ENCODE measurements at regions not wholly inside any gene's neighbourhood (a gene's known extent, or its start where the extent isn't known, plus 50 kb on each side); places are given as distances from the start of the nearest gene placed in this dataset.

- H3K9me2 ChIP-seq (replicated peaks; ENCODE audit: insufficient read depth, low read length): 0 out of 2 replicates have a peak, but pooled peaks cover 3% of the 10 kb centered on the region
- no peaks in the 10 kb centered on the region for H3K36me3 ChIP-seq (ENCODE audit: insufficient read depth, low read length)
- no peaks in the 10 kb centered on the region for H3K4me1 ChIP-seq (ENCODE audit: low read length)
- H3K9me3 ChIP-seq (ENCODE audit: low read length): no peaks in the 10 kb centered on the region
- DNase-seq: no peak
- no peak overlapping the region for H3K4me2 ChIP-seq (ENCODE audit: low read depth, low read length, poor library complexity, severe bottlenecking)
- H3K79me2 ChIP-seq (ENCODE audit: low read length): no peaks in the 10 kb centered on the region
- no peak overlapping the region for H3K27ac ChIP-seq (ENCODE audit: low read length)
- peaks cover 3% of the 10 kb centered on the region; the same call in 1 of the 2 replicates for H3K27me3 ChIP-seq (ENCODE audit: low read length)
- no peaks in the 10 kb centered on the region for H4K20me1 ChIP-seq (ENCODE audit: insufficient read depth, low read depth, low read length)
- H3K4me3 ChIP-seq (ENCODE audit: low read length): no peak overlapping the region
- H3K9ac ChIP-seq (ENCODE audit: low read length): no peak overlapping the region
- H2AFZ ChIP-seq (ENCODE audit: low read length): no peak overlapping the region
Measured at GRCh38 chrX:13169684-13170083, 125.3 kb upstream of the FAM9C start.

DNA sequence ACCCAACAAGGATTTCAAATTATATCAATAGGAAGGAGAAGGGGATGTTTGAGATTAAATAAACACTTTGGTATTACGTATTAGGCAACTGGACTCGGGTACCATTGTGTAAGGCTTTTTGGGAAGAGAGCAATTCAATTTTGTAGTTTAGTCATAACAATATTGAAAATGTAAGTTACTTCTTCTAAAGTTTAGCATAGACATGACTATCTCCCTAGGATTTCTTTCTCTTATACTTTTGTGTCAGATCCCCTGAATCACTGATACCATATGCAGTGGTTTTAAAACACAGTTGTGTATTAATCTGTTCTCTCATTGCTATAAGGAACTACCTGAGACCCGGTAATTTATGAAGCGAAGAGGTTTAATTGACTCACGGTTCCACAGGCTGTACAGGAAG lies 123.8 kb upstream of the FAM9C start:
- no peak overlapping the region for H2AFZ ChIP-seq (ENCODE audit: low read length)
- no peak overlapping the region for H3K4me2 ChIP-seq (ENCODE audit: low read depth, low read length, poor library complexity, severe bottlenecking)
- H3K36me3 ChIP-seq (ENCODE audit: insufficient read depth, low read length): no peaks in the 10 kb centered on the region
- DNase-seq: no peak
- H3K9me2 ChIP-seq (replicated peaks; ENCODE audit: insufficient read depth, low read length): 0 out of 2 replicates have a peak, but pooled peaks cover 3% of the 10 kb centered on the region
- H3K27me3 ChIP-seq (ENCODE audit: low read length): peaks cover 3% of the 10 kb centered on the region; the same call in 1 of the 2 replicates
- no peaks in the 10 kb centered on the region for H3K4me1 ChIP-seq (ENCODE audit: low read length)
- no peak overlapping the region for H3K9ac ChIP-seq (ENCODE audit: low read length)
- H3K4me3 ChIP-seq (ENCODE audit: low read length): no peak overlapping the region
- H4K20me1 ChIP-seq (ENCODE audit: insufficient read depth, low read depth, low read length): no peaks in the 10 kb centered on the region
- H3K79me2 ChIP-seq (ENCODE audit: low read length): no peaks in the 10 kb centered on the region
- no peaks in the 10 kb centered on the region for H3K9me3 ChIP-seq (ENCODE audit: low read length)
- no peak overlapping the region for H3K27ac ChIP-seq (ENCODE audit: low read length)

- Histone ChIP-seq H3K4me1 (ENCODE audit: low read length) (no peaks in the 10 kb centered on the region), H3K9ac (ENCODE audit: low read length) (no peak overlapping the region), H3K27me3 (ENCODE audit: low read length) (peaks cover 3% of the 10 kb centered on the region; the same call in 1 of the 2 replicates), H3K9me2 (replicated peaks; ENCODE audit: insufficient read depth, low read length) (0 out of 2 replicates have a peak, but pooled peaks cover 3% of the 10 kb centered on the region), H3K79me2 (ENCODE audit: low read length) (no peaks in the 10 kb centered on the region), H3K27ac (ENCODE audit: low read length) (no peak overlapping the region), H3K4me3 (ENCODE audit: low read length) (no peak overlapping the region), H3K4me2 (ENCODE audit: low read depth, low read length, poor library complexity, severe bottlenecking) (no peak overlapping the region), H3K9me3 (ENCODE audit: low read length) (no peaks in the 10 kb centered on the region), H3K36me3 (ENCODE audit: insufficient read depth, low read length) (no peaks in the 10 kb centered on the region), H4K20me1 (ENCODE audit: insufficient read depth, low read depth, low read length) (no peaks in the 10 kb centered on the region), H2AFZ (ENCODE audit: low read length) (no peak overlapping the region)
- DNase-seq: no peak
Measured at GRCh38 chrX:13167481-13168231, 123.2 kb upstream of the FAM9C start.

DNA sequence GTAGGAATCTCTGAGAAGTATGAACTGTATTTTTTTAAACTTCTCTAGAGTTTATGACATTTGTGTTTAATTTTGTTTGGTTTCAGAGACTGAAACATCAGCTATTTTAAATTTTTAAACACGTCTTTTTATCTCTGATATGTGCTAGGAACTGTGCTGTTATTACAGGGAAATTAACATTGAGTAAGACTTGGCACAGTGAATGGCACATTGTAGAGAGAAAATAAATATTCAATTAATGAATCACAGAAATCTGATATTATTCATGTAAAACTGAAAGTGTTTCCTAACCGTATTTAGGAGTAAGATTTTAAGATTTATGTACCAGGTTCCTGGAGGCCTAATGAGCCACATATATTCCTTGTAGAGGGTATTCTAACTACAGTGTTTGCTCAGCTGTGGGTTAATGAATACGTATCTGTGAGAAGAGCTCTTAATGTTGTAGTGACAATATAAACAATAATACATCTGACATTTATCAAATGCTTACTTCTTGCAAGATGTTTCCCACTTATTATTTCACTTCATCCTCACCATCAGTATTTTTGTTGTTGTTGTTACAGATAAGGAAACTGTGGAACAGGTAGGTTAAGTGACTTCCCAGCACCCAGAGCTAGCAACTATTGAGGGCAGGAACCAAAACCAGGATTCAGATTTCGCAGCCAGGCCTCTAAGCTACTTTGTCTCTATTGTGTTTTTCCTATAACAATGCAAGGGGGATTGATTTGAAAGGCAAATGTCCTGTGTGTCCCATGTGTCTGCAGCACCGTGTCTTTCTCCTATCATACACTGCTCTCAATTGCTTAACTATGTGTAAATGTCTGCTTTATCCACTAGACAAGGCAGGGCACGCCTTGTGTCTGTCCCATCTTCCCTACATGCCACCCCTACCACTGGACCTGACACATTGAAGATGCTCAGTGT lies 121.1 kb upstream of the FAM9C start:
- no peaks in the 10 kb centered on the region for H4K20me1 ChIP-seq (ENCODE audit: insufficient read depth, low read depth, low read length)
- no peak overlapping the region for H3K27ac ChIP-seq (ENCODE audit: low read length)
- H3K27me3 ChIP-seq (ENCODE audit: low read length): peaks cover 3% of the 10 kb centered on the region; the same call in 1 of the 2 replicates
- no peak overlapping the region for H3K4me2 ChIP-seq (ENCODE audit: low read depth, low read length, poor library complexity, severe bottlenecking)
- H3K9ac ChIP-seq (ENCODE audit: low read length): no peak overlapping the region
- H2AFZ ChIP-seq (ENCODE audit: low read length): no peak overlapping the region
- 0 out of 2 replicates have a peak, but pooled peaks cover 3% of the 10 kb centered on the region for H3K9me2 ChIP-seq (replicated peaks; ENCODE audit: insufficient read depth, low read length)
- no peaks in the 10 kb centered on the region for H3K79me2 ChIP-seq (ENCODE audit: low read length)
- no peak overlapping the region for H3K4me3 ChIP-seq (ENCODE audit: low read length)
- no peaks in the 10 kb centered on the region for H3K9me3 ChIP-seq (ENCODE audit: low read length)
- H3K36me3 ChIP-seq (ENCODE audit: insufficient read depth, low read length): no peaks in the 10 kb centered on the region
- no peaks in the 10 kb centered on the region for H3K4me1 ChIP-seq (ENCODE audit: low read length)
- DNase-seq: no peak

- Histone ChIP-seq H3K27me3 (ENCODE audit: low read length) (peaks cover 3% of the 10 kb centered on the region; the same call in 1 of the 2 replicates), H3K9me2 (replicated peaks; ENCODE audit: insufficient read depth, low read length) (0 out of 2 replicates have a peak, but pooled peaks cover 3% of the 10 kb centered on the region), H3K36me3 (ENCODE audit: insufficient read depth, low read length) (no peaks in the 10 kb centered on the region), H3K9ac (ENCODE audit: low read length) (no peak overlapping the region), H3K9me3 (ENCODE audit: low read length) (no peaks in the 10 kb centered on the region), H2AFZ (ENCODE audit: low read length) (no peak overlapping the region), H4K20me1 (ENCODE audit: insufficient read depth, low read depth, low read length) (no peaks in the 10 kb centered on the region), H3K4me3 (ENCODE audit: low read length) (no peak overlapping the region), H3K79me2 (ENCODE audit: low read length) (no peaks in the 10 kb centered on the region), H3K4me2 (ENCODE audit: low read depth, low read length, poor library complexity, severe bottlenecking) (no peak overlapping the region), H3K4me1 (ENCODE audit: low read length) (no peaks in the 10 kb centered on the region), H3K27ac (ENCODE audit: low read length) (no peak overlapping the region)
- no peak for DNase-seq
Measured at GRCh38 chrX:13164611-13165010, 120.2 kb upstream of the FAM9C start.

GRCh38 chrX:13162772-13163410 lies 118.5 kb upstream of the FAM9C start:
- Histone ChIP-seq H2AFZ (ENCODE audit: low read length) (no peak overlapping the region), H3K4me1 (ENCODE audit: low read length) (no peaks in the 10 kb centered on the region), H3K79me2 (ENCODE audit: low read length) (no peaks in the 10 kb centered on the region), H4K20me1 (ENCODE audit: insufficient read depth, low read depth, low read length) (no peaks in the 10 kb centered on the region), H3K9me3 (ENCODE audit: low read length) (no peaks in the 10 kb centered on the region), H3K9ac (ENCODE audit: low read length) (no peak overlapping the region), H3K36me3 (ENCODE audit: insufficient read depth, low read length) (no peaks in the 10 kb centered on the region), H3K4me2 (ENCODE audit: low read depth, low read length, poor library complexity, severe bottlenecking) (no peak overlapping the region), H3K27ac (ENCODE audit: low read length) (no peak overlapping the region), H3K4me3 (ENCODE audit: low read length) (no peak overlapping the region), H3K27me3 (ENCODE audit: low read length) (no peaks in the 10 kb centered on the region), H3K9me2 (replicated peaks; ENCODE audit: insufficient read depth, low read length) (no peaks in the 10 kb centered on the region)
- no peak for DNase-seq

- Histone ChIP-seq H4K20me1 (ENCODE audit: insufficient read depth, low read depth, low read length) (no peaks in the 10 kb centered on the region), H3K4me3 (ENCODE audit: low read length) (no peak overlapping the region), H3K4me1 (ENCODE audit: low read length) (no peaks in the 10 kb centered on the region), H3K9ac (ENCODE audit: low read length) (no peak overlapping the region), H3K79me2 (ENCODE audit: low read length) (no peaks in the 10 kb centered on the region), H3K4me2 (ENCODE audit: low read depth, low read length, poor library complexity, severe bottlenecking) (no peak overlapping the region), H3K9me2 (replicated peaks; ENCODE audit: insufficient read depth, low read length) (no peaks in the 10 kb centered on the region), H3K9me3 (ENCODE audit: low read length) (no peaks in the 10 kb centered on the region), H3K27ac (ENCODE audit: low read length) (no peak overlapping the region), H3K27me3 (ENCODE audit: low read length) (no peaks in the 10 kb centered on the region), H2AFZ (ENCODE audit: low read length) (no peak overlapping the region), H3K36me3 (ENCODE audit: insufficient read depth, low read length) (no peaks in the 10 kb centered on the region)
- DNase-seq: no peak
Measured at GRCh38 chrX:13159886-13160285, 115.5 kb upstream of the FAM9C start.

GRCh38 chrX:13158911-13159310 lies 114.5 kb upstream of the FAM9C start:
- H2AFZ ChIP-seq (ENCODE audit: low read length): no peak overlapping the region
- no peaks in the 10 kb centered on the region for H3K36me3 ChIP-seq (ENCODE audit: insufficient read depth, low read length)
- no peaks in the 10 kb centered on the region for H3K79me2 ChIP-seq (ENCODE audit: low read length)
- H3K27ac ChIP-seq (ENCODE audit: low read length): no peak overlapping the region
- H4K20me1 ChIP-seq (ENCODE audit: insufficient read depth, low read depth, low read length): no peaks in the 10 kb centered on the region
- DNase-seq: no peak
- H3K9me3 ChIP-seq (ENCODE audit: low read length): no peaks in the 10 kb centered on the region
- no peaks in the 10 kb centered on the region for H3K9me2 ChIP-seq (replicated peaks; ENCODE audit: insufficient read depth, low read length)
- H3K27me3 ChIP-seq (ENCODE audit: low read length): no peaks in the 10 kb centered on the region
- no peaks in the 10 kb centered on the region for H3K4me1 ChIP-seq (ENCODE audit: low read length)
- no peak overlapping the region for H3K4me2 ChIP-seq (ENCODE audit: low read depth, low read length, poor library complexity, severe bottlenecking)
- H3K4me3 ChIP-seq (ENCODE audit: low read length): no peak overlapping the region
- H3K9ac ChIP-seq (ENCODE audit: low read length): no peak overlapping the region
